Thyroid gland (tissue), 4 donors: ENCODE measurements at regions not wholly inside any gene's neighbourhood (a gene's known extent, or its start where the extent isn't known, plus 50 kb on each side); places are given as distances from the start of the nearest gene placed in this dataset.

Experiments
- POLR2A ChIP-seq, 2 donors: fragments of 450-650 bp; IDR thresholded peaks; one replicate each; pipeline ENCODE4 v1.6.1; 2017; ENCODE audit warnings: antibody characterized with exemption in 2 of 2, mild to moderate bottlenecking in 2 of 2, moderate library complexity in 1 of 2
- TF ChIP-seq, protein P1 (sequence below), 6 experiments: fragments of 200-600 bp in 3 of 6; fragments of 450-650 bp in 3 of 6; sonication (generic) in 3 of 6; IDR thresholded peaks; one replicate each; pipeline ENCODE4 v1.5.1; 2016 to 2019; ENCODE audit warnings: antibody characterized with exemption in 6 of 6, mild to moderate bottlenecking in 2 of 6, inconsistent platforms in 1 of 6, moderate library complexity in 1 of 6

DNA sequence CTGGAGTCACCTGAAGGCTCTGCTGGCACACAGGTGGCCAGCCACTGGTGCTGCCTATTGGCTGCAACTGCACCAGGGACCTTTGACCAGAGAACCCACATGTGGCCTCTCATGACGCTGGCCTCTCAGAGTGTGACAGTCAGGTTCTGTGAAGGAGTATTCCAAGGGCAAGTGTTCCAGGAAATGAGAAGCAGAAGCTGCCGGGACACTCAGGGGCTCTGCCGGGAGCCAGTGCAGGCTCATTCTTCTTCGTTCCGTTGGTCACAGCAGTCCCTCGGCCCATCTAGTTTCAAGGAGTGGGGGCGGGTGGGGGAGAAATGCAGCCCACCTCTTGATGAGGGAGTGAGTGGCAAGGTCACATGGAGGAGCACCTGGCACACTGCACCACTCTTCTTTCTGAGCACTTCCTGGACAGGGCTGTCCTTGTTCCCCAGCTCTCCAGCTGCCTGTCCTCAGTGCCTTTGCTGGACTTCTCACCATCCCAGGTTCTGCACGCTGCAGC lies 237.5 kb downstream of the GADD45G start:
- TF ChIP-seq, protein P1, sequence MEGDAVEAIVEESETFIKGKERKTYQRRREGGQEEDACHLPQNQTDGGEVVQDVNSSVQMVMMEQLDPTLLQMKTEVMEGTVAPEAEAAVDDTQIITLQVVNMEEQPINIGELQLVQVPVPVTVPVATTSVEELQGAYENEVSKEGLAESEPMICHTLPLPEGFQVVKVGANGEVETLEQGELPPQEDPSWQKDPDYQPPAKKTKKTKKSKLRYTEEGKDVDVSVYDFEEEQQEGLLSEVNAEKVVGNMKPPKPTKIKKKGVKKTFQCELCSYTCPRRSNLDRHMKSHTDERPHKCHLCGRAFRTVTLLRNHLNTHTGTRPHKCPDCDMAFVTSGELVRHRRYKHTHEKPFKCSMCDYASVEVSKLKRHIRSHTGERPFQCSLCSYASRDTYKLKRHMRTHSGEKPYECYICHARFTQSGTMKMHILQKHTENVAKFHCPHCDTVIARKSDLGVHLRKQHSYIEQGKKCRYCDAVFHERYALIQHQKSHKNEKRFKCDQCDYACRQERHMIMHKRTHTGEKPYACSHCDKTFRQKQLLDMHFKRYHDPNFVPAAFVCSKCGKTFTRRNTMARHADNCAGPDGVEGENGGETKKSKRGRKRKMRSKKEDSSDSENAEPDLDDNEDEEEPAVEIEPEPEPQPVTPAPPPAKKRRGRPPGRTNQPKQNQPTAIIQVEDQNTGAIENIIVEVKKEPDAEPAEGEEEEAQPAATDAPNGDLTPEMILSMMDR (IDR thresholded peaks at IDR 0.05): no peak
- no peak for TF ChIP-seq POLR2A (IDR thresholded peaks at IDR 0.05)
